ENCODE measurements at regions not wholly inside any gene's neighbourhood (a gene's known extent, or its start where the extent isn't known, plus 50 kb on each side); places are given as distances from the start of the nearest gene placed in this dataset.
"Not testable (repeated sequence)": the region's sequence is repeated elsewhere in the genome, so short reads cannot be mapped to it uniquely, and the experiment has no call there.

GRCh38 chr5:39753747-39754146 is 329.0 kb upstream of the DAB2 start:
- DNase-seq (ENCODE audit: low read depth) = not testable (repeated sequence)

- no peak for DNase-seq (ENCODE audit: low read depth)
Measured at GRCh38 chr5:39750661-39751060, 325.9 kb upstream of the DAB2 start.

GRCh38 chr5:39742916-39743315 is 318.1 kb upstream of the DAB2 start:
- DNase-seq (ENCODE audit: low read depth) = no peak

- no peak for DNase-seq (ENCODE audit: low read depth)
Measured at GRCh38 chr5:39740404-39740803, 315.6 kb upstream of the DAB2 start.

GRCh38 chr5:39732166-39732565 is 307.4 kb upstream of the DAB2 start:
- no peak for DNase-seq (ENCODE audit: low read depth)

GRCh38 chr5:39730699-39731098 is 305.9 kb upstream of the DAB2 start:
- no peak for DNase-seq (ENCODE audit: low read depth)

GRCh38 chr5:39730006-39730405 is 305.2 kb upstream of the DAB2 start:
- no peak for DNase-seq (ENCODE audit: low read depth)

GRCh38 chr5:39726467-39726866 is 301.7 kb upstream of the DAB2 start:
- no peak for DNase-seq (ENCODE audit: low read depth)

GRCh38 chr5:39721394-39721793 is 296.6 kb upstream of the DAB2 start:
- DNase-seq (ENCODE audit: low read depth) = no peak

- DNase-seq (ENCODE audit: low read depth) = no peak
Measured at GRCh38 chr5:39720136-39720535, 295.4 kb upstream of the DAB2 start.

- DNase-seq (ENCODE audit: low read depth) = no peak
Measured at GRCh38 chr5:39717176-39717897, 292.6 kb upstream of the DAB2 start.

GRCh38 chr5:39716532-39717028 is 291.8 kb upstream of the DAB2 start:
- DNase-seq (ENCODE audit: low read depth) = no peak

GRCh38 chr5:39714036-39714698 is 289.4 kb upstream of the DAB2 start:
- DNase-seq (ENCODE audit: low read depth) = peak; percentile 29

GRCh38 chr5:39713250-39713916 is 288.6 kb upstream of the DAB2 start:
- no peak for DNase-seq (ENCODE audit: low read depth)

GRCh38 chr5:39712316-39713249 is 287.8 kb upstream of the DAB2 start:
- DNase-seq (ENCODE audit: low read depth) = no peak

- DNase-seq (ENCODE audit: low read depth) = no peak
Measured at GRCh38 chr5:39711821-39712220, 287.0 kb upstream of the DAB2 start.

- no peak for DNase-seq (ENCODE audit: low read depth)
Measured at GRCh38 chr5:39709032-39709431, 284.3 kb upstream of the DAB2 start.

- no peak for DNase-seq (ENCODE audit: low read depth)
Measured at GRCh38 chr5:39702928-39703327, 278.1 kb upstream of the DAB2 start.

GRCh38 chr5:39700523-39700922 is 275.7 kb upstream of the DAB2 start:
- no peak for DNase-seq (ENCODE audit: low read depth)

- DNase-seq (ENCODE audit: low read depth) = no peak
Measured at GRCh38 chr5:39698838-39699560, 274.2 kb upstream of the DAB2 start.

- DNase-seq (ENCODE audit: low read depth) = no peak
Measured at GRCh38 chr5:39697881-39698280, 273.1 kb upstream of the DAB2 start.
